H1 (cell line): ENCODE measurements at regions not wholly inside any gene's neighbourhood (a gene's known extent, or its start where the extent isn't known, plus 50 kb on each side); places are given as distances from the start of the nearest gene placed in this dataset.
A peak's percentile ranks its signal among the peaks of the same experiment; 100 is the strongest.

ENCODE experiments used
- CTCF ChIA-PET: fragments of 300-600 bp; sonication (Branson Sonifier 250); formaldehyde crosslinking; loops from one replicate; lab custom pipeline; 2021; ENCODE audit not compliant: partially characterized antibody; lab: Charles Lee
- POLR2A ChIA-PET: fragments of 300-600 bp; sonication (Branson Sonifier 250); formaldehyde crosslinking; loops from one replicate; lab custom pipeline; 2021; ENCODE audit warnings: inconsistent platforms; ENCODE audit not compliant: partially characterized antibody; lab: Charles Lee
- DNase-seq, 2 experiments: peaks; one replicate each; pipeline versions ENCODE4 v3.0.0 to v3.0.0-alpha.2; 2010 to 2022; ENCODE audit warnings: low spot score in 2 of 2, low read depth in 1 of 2, mixed read lengths in 1 of 2
- FAIRE-seq: peaks from 2 replicates; lab custom pipeline; 2011; peaks lifted over from hg19 to GRCh38; lab: Jason Lieb, UNC
- H2AFZ ChIP-seq: 2 replicates; pipeline ENCODE4 v1.8.1; 2012; ENCODE audit warnings: low read length, inconsistent platforms
- H2AK5ac ChIP-seq: 2 replicates; pipeline ENCODE4 v1.6.1; 2013; ENCODE audit warnings: low read depth, low read length
- H2BK120ac ChIP-seq: replicated peaks from 2 replicates; pipeline ENCODE3; 2013; ENCODE audit warnings: low read depth, low read length, inconsistent platforms
- H2BK12ac ChIP-seq: 2 replicates; pipeline ENCODE4 v1.6.1; 2013; ENCODE audit warnings: low read depth, low read length
- H2BK15ac ChIP-seq: 2 replicates; pipeline ENCODE4 v1.6.1; 2013; ENCODE audit warnings: low read length
- H2BK20ac ChIP-seq: 2 replicates; pipeline ENCODE4 v1.6.1; 2013; ENCODE audit warnings: low read length
- H2BK5ac ChIP-seq: 2 replicates; pipeline ENCODE4 v1.6.1; 2013; ENCODE audit warnings: low read depth, low read length
- H3K14ac ChIP-seq: 2 replicates; pipeline ENCODE4 v1.6.1; 2013; ENCODE audit warnings: inconsistent platforms; ENCODE audit not compliant: insufficient read length
- H3K18ac ChIP-seq: 2 replicates; pipeline ENCODE4 v1.6.1; 2013; ENCODE audit warnings: low read length; ENCODE audit errors: extremely low read depth
- H3K23ac ChIP-seq: 2 replicates; pipeline ENCODE4 v1.6.1; 2013; ENCODE audit warnings: inconsistent platforms; ENCODE audit not compliant: insufficient read length
- H3K23me2 ChIP-seq: 2 replicates; pipeline ENCODE4 v1.6.1; 2013; ENCODE audit warnings: low read depth, low read length
- H3K27ac ChIP-seq: 2 replicates; pipeline ENCODE4 v1.6.1; 2011; ENCODE audit warnings: low read depth, low read length, inconsistent platforms
- H3K27me3 ChIP-seq, 4 experiments: replicated peaks in 1 of 4; 1 replicate in 1 of 4; 2 replicates in 3 of 4; pipeline versions ENCODE4 v1.6.1 to v1.8.1; 2011 to 2013; ENCODE audit warnings: low read length in 3 of 4, mild to moderate bottlenecking in 3 of 4, inconsistent platforms in 2 of 4, mixed read lengths in 2 of 4, moderate library complexity in 1 of 4; ENCODE audit not compliant: control insufficient read depth in 3 of 4, insufficient read depth in 3 of 4; ENCODE audit errors: extremely low read depth in 1 of 4
- H3K36me3 ChIP-seq, 4 experiments: 2 replicates each; pipeline versions ENCODE4 v1.6.1 to v1.8.1; 2011 to 2013; ENCODE audit warnings: mild to moderate bottlenecking in 4 of 4, low read length in 3 of 4, moderate library complexity in 2 of 4, control low read depth in 1 of 4, inconsistent platforms in 1 of 4; ENCODE audit not compliant: insufficient read depth in 4 of 4, control insufficient read depth in 2 of 4
- H3K4ac ChIP-seq: replicated peaks from 2 replicates; pipeline ENCODE3; 2013; ENCODE audit warnings: low read length, low read depth, mixed read lengths, inconsistent platforms; ENCODE audit not compliant: insufficient read length
- H3K4me1 ChIP-seq, 4 experiments: replicated peaks in 1 of 4; 1 replicate in 1 of 4; 2 replicates in 3 of 4; pipeline versions ENCODE4 v1.6.1 to v1.8.1; 2011 to 2013; ENCODE audit warnings: low read length in 3 of 4, inconsistent platforms in 2 of 4, mixed read lengths in 1 of 4; ENCODE audit not compliant: insufficient read depth in 4 of 4, control insufficient read depth in 3 of 4
- H3K4me2 ChIP-seq, 2 experiments: 2 replicates each; pipeline versions ENCODE4 v1.6.1 to v1.8.1; 2011 to 2013; ENCODE audit warnings: low read depth in 2 of 2, low read length in 2 of 2, control low read depth in 1 of 2, inconsistent platforms in 1 of 2, mild to moderate bottlenecking in 1 of 2; ENCODE audit not compliant: insufficient read depth in 1 of 2
- H3K4me3 ChIP-seq, 4 experiments: fragments of 200-600, 300-600 bp in 1 of 4; sonication (generic), shearing (Covaris generic), sonication (Bioruptor Twin) in 1 of 4; 2 replicates each; pipeline versions ENCODE4 v1.5.1 to v1.8.1; 2011 to 2016; ENCODE audit warnings: low read length in 4 of 4, low read depth in 3 of 4, control low read depth in 2 of 4, inconsistent platforms in 2 of 4, mild to moderate bottlenecking in 2 of 4, mixed read lengths in 1 of 4, moderate library complexity in 1 of 4; ENCODE audit not compliant: insufficient read depth in 2 of 4; ENCODE audit errors: extremely low read depth in 1 of 4
- H3K56ac ChIP-seq: replicated peaks from 2 replicates; pipeline ENCODE3; 2013; ENCODE audit warnings: low read depth, mild to moderate bottlenecking, mixed read lengths, low read length, inconsistent platforms; ENCODE audit not compliant: insufficient read length
- H3K79me1 ChIP-seq: 2 replicates; pipeline ENCODE4 v1.6.1; 2013; ENCODE audit warnings: low read depth, low read length, control low read depth
- H3K79me2 ChIP-seq, 2 experiments: 2 replicates each; pipeline versions ENCODE4 v1.6.1 to v1.8.1; 2012 to 2013; ENCODE audit warnings: low read length in 2 of 2, mild to moderate bottlenecking in 2 of 2, inconsistent platforms in 1 of 2; ENCODE audit not compliant: insufficient read depth in 2 of 2, control insufficient read depth in 1 of 2
- H3K9ac ChIP-seq, 4 experiments: replicated peaks in 1 of 4; 1 replicate in 1 of 4; 2 replicates in 3 of 4; pipeline versions ENCODE4 v1.6.1 to v1.8.1; 2011 to 2013; ENCODE audit warnings: low read depth in 3 of 4, low read length in 3 of 4, control low read depth in 2 of 4, mild to moderate bottlenecking in 2 of 4, moderate library complexity in 2 of 4, inconsistent platforms in 1 of 4; ENCODE audit errors: extremely low read depth in 1 of 4
- H3K9me3 ChIP-seq, 2 experiments: 2 replicates each; pipeline versions ENCODE4 v1.6.1 to v1.8.1; 2012 to 2013; ENCODE audit warnings: mild to moderate bottlenecking in 2 of 2, moderate library complexity in 2 of 2, control low read depth in 1 of 2, inconsistent platforms in 1 of 2, low read depth in 1 of 2, low read length in 1 of 2, mixed read lengths in 1 of 2; ENCODE audit not compliant: insufficient read depth in 2 of 2
- H4K20me1 ChIP-seq, 2 experiments: replicated peaks in 1 of 2; 2 replicates each; pipeline versions ENCODE3 to v1.8.1; 2011 to 2013; ENCODE audit warnings: inconsistent platforms in 2 of 2, low read length in 2 of 2, mild to moderate bottlenecking in 1 of 2; ENCODE audit not compliant: insufficient read depth in 2 of 2, control insufficient read depth in 1 of 2
- H4K5ac ChIP-seq: 2 replicates; pipeline ENCODE4 v1.6.1; 2013; ENCODE audit warnings: low read length, low read depth, mixed read lengths, inconsistent platforms; ENCODE audit not compliant: insufficient read length
- H4K8ac ChIP-seq: 2 replicates; pipeline ENCODE4 v1.8.0; 2013; ENCODE audit warnings: mild to moderate bottlenecking, moderate library complexity, low read length, inconsistent platforms; ENCODE audit not compliant: insufficient read depth; ENCODE audit errors: extremely low read depth
- H4K91ac ChIP-seq: replicated peaks from 2 replicates; pipeline ENCODE3; 2013; ENCODE audit warnings: low read length, mixed read lengths, inconsistent platforms; ENCODE audit not compliant: insufficient read length
- ATF3 ChIP-seq: IDR thresholded peaks from 2 replicates; pipeline ENCODE4 v1.6.1; 2011; ENCODE audit warnings: low read depth, mild to moderate bottlenecking, low read length; ENCODE audit not compliant: insufficient read depth
- BACH1 ChIP-seq: IDR thresholded peaks from 2 replicates; pipeline ENCODE4 v1.6.1; 2012; ENCODE audit warnings: low read length, improper control_type of control experiment
- CBX8 ChIP-seq: fragments of 300-800, 300-1000 bp; sonication (generic); IDR thresholded peaks from 2 replicates; pipeline ENCODE4 v1.7.1; 2016; ENCODE audit warnings: low read depth, low read length, borderline replicate concordance
- CHD1 ChIP-seq: IDR thresholded peaks from 2 replicates; pipeline ENCODE4 v1.6.1; 2012; ENCODE audit warnings: low read depth, low read length, improper control_type of control experiment
- GTF2F1 ChIP-seq: IDR thresholded peaks from 2 replicates; pipeline ENCODE4 v1.6.1; 2012; ENCODE audit warnings: low read depth, low read length, improper control_type of control experiment, borderline replicate concordance
- HDAC2 ChIP-seq, 2 experiments: fragments of 300-600 bp in 1 of 2; sonication (generic) in 1 of 2; IDR thresholded peaks; 2 replicates each; pipeline ENCODE4 v1.6.1; 2011 to 2012; ENCODE audit warnings: low read depth in 2 of 2, low read length in 2 of 2, mild to moderate bottlenecking in 2 of 2, moderate library complexity in 2 of 2, borderline replicate concordance in 1 of 2, inconsistent platforms in 1 of 2
- KDM1A ChIP-seq: fragments of 200-600, 300-600 bp; sonication (generic); IDR thresholded peaks from 2 replicates; pipeline ENCODE4 v1.7.1; 2016; ENCODE audit warnings: mild to moderate bottlenecking, low read length, borderline replicate concordance
- NRF1 ChIP-seq: IDR thresholded peaks from 2 replicates; pipeline ENCODE4 v1.6.1; 2011; ENCODE audit warnings: mild to moderate bottlenecking, low read depth, low read length, improper control_type of control experiment
- RBBP5 ChIP-seq: IDR thresholded peaks from 2 replicates; pipeline ENCODE4 v1.7.1; 2012; ENCODE audit warnings: low read depth, mild to moderate bottlenecking, inconsistent platforms, low read length, moderate library complexity, borderline replicate concordance
- SIN3A ChIP-seq, 2 experiments: IDR thresholded peaks in 1 of 2; conservative IDR thresholded peaks in 1 of 2; 2 replicates each; pipeline ENCODE4 v1.6.1; 2011 to 2012; ENCODE audit warnings: low read length in 2 of 2, improper control_type of control experiment in 1 of 2, low read depth in 1 of 2, mild to moderate bottlenecking in 1 of 2
- SP4 ChIP-seq: IDR thresholded peaks from 2 replicates; pipeline ENCODE4 v1.6.1; 2012; ENCODE audit warnings: low read length, inconsistent platforms
- TBP ChIP-seq: IDR thresholded peaks from 2 replicates; pipeline ENCODE4 v1.6.1; 2011; ENCODE audit warnings: low read depth, low read length, improper control_type of control experiment
- TEAD4 ChIP-seq: IDR thresholded peaks from 2 replicates; pipeline ENCODE4 v1.6.1; 2012; ENCODE audit warnings: low read depth, low read length, inconsistent platforms, mixed read lengths
- WGBS, 2 experiments: shearing (Covaris generic) in 1 of 2; methylation state at CpG; one replicate each; pipeline versions ENCODE4 v1.1.6 to v1.1.7; 2013 to 2015; ENCODE audit warnings: low lambda C conversion rate in 2 of 2, mixed read lengths in 2 of 2, inconsistent platforms in 1 of 2, low coverage in 1 of 2, missing lambda C conversion rate in 1 of 2; ENCODE audit not compliant: insufficient replicate concordance in 2 of 2, insufficient coverage in 1 of 2, insufficient read length in 1 of 2; ENCODE audit errors: extremely low coverage in 1 of 2, missing lambda C conversion rate in 1 of 2; 5-methylcytosine and 5-hydroxymethylcytosine counted together

- Histone ChIP-seq H3K4ac (no peak overlapping the region), H2AFZ (no peak overlapping the region), H2BK20ac (no peak overlapping the region), H3K23ac (no peak overlapping the region), H2BK120ac (no peak overlapping the region), H3K79me1 (no peaks in the 10 kb centered on the region), H4K5ac (no peak overlapping the region), H4K8ac (no peak overlapping the region), H3K14ac (no peak overlapping the region), H2BK12ac (no peak overlapping the region), H3K4me1 (peaks cover 3 to 9% (median 5%) of the 10 kb centered on the region in 4 experiments), H3K27ac (no peak overlapping the region), H3K36me3 (no peaks in the 10 kb centered on the region), H3K4me2 (no peak overlapping the region), H3K4me3 (no peak overlapping the region), H4K91ac (no peak overlapping the region), H3K9me3 (peaks cover 9% of the 10 kb centered on the region in 2 experiments; a peak in 2 of 4 replicates), H2AK5ac (no peak overlapping the region), H2BK5ac (no peak overlapping the region), H3K27me3 (no peaks in the 10 kb centered on the region), H3K9ac (no peak overlapping the region), H3K23me2 (no peaks in the 10 kb centered on the region), H3K18ac (no peak overlapping the region; the same call in 1 of the 2 replicates), H2BK15ac (no peak overlapping the region), H3K79me2 (no peaks in the 10 kb centered on the region), H3K56ac (no peak overlapping the region), H4K20me1 (no peaks in the 10 kb centered on the region)
- CTCF ChIA-PET, result no interaction called here
- DNase-seq, result no peak
- peak; percentile 19 for FAIRE-seq
- POLR2A ChIA-PET, result interaction anchor here (1.1 kb wide), 1 partner anchor 84 kb away, joined by 3 read pairs; no protein-coding TSS in a partner anchor
- WGBS, 2 experiments, result 98% methylated on average over 2 of the region's 2 CpGs; no CpG with 5 or more reads in 1 of the 2 experiments
- TF ChIP-seq SIN3A (conservative IDR thresholded peaks at IDR 0.05 in 1 of 2, IDR thresholded peaks at IDR 0.05 in 1 of 2; ENCODE audit: low read depth in 1 of 2, low read length in 2 of 2) (no peak), GTF2F1 (no peak), ATF3 (no peak), RBBP5 (no peak), TBP (no peak), HDAC2 (IDR thresholded peaks at IDR 0.05; ENCODE audit: borderline replicate concordance in 1 of 2, low read depth in 2 of 2, low read length in 2 of 2) (no peak), CBX8 (no peak), SP4 (no peak), TEAD4 (no peak), NRF1 (no peak), CHD1 (no peak), KDM1A (no peak), BACH1 (no peak)
These were observed 110.4 kb upstream of the INHBA start for GRCh38 chr7:41813286-41813685.
